HG02798 (cell line): ENCODE measurements at regions not wholly inside any gene's neighbourhood (a gene's known extent, or its start where the extent isn't known, plus 50 kb on each side); places are given as distances from the start of the nearest gene placed in this dataset.
A peak's percentile ranks its signal among the peaks of the same experiment; 100 is the strongest.
"Not testable (repeated sequence)": the region's sequence is repeated elsewhere in the genome, so short reads cannot be mapped to it uniquely, and the experiment has no call there.

Experiments
- ATAC-seq: cut with Tn5 transposase; IDR thresholded peaks from one replicate; pipeline ENCODE4 v1.9.1; 2021; ENCODE audit warnings: mild to moderate bottlenecking; ENCODE audit not compliant: unreplicated experiment, poor library complexity

- ATAC-seq, result not testable (repeated sequence)
These were observed 111.4 kb upstream of the METTL9 start for GRCh38 chr16:21487956-21488355.

- ATAC-seq, result not testable (repeated sequence)
These were observed 100.3 kb upstream of the METTL9 start for GRCh38 chr16:21499046-21499445.

- ATAC-seq, result peak; percentile 59
These were observed 98.0 kb upstream of the METTL9 start for GRCh38 chr16:21501223-21501868.

GRCh38 chr16:21501869-21502667 is 97.3 kb upstream of the METTL9 start:
- peak; percentile 83 for ATAC-seq

- ATAC-seq, result not testable (repeated sequence)
These were observed 95.8 kb upstream of the METTL9 start for GRCh38 chr16:21503574-21503920.

- ATAC-seq, result not testable (repeated sequence)
These were observed 95.2 kb upstream of the METTL9 start for GRCh38 chr16:21503941-21504832.

GRCh38 chr16:21505751-21506520 is 93.4 kb upstream of the METTL9 start:
- ATAC-seq, result not testable (repeated sequence)

- peak; percentile 58 for ATAC-seq
These were observed 92.4 kb upstream of the METTL9 start for GRCh38 chr16:21506857-21507456.

- ATAC-seq, result not testable (repeated sequence)
These were observed 91.6 kb upstream of the METTL9 start for GRCh38 chr16:21507631-21508305.

GRCh38 chr16:21508661-21509436 is 90.5 kb upstream of the METTL9 start:
- not testable (repeated sequence) for ATAC-seq

GRCh38 chr16:21509437-21510086 is 89.8 kb upstream of the METTL9 start:
- not testable (repeated sequence) for ATAC-seq

GRCh38 chr16:21510869-21511255 is 88.5 kb upstream of the METTL9 start:
- not testable (repeated sequence) for ATAC-seq

- not testable (repeated sequence) for ATAC-seq
These were observed 87.8 kb upstream of the METTL9 start for GRCh38 chr16:21511315-21512210.

GRCh38 chr16:21512280-21513192 is 86.8 kb upstream of the METTL9 start:
- ATAC-seq, result not testable (repeated sequence)

GRCh38 chr16:21513337-21513741 is 86.0 kb upstream of the METTL9 start:
- ATAC-seq, result not testable (repeated sequence)
